B cell (primary cell): ENCODE measurements at regions not wholly inside any gene's neighbourhood (a gene's known extent, or its start where the extent isn't known, plus 50 kb on each side); places are given as distances from the start of the nearest gene placed in this dataset.
A peak's percentile ranks its signal among the peaks of the same experiment; 100 is the strongest.

Experiments used
- ATAC-seq: fragments of 200-7000 bp; cut with Tn5 transposase; one replicate; pipeline ENCODE4 v1.10.0; 2021; ENCODE audit warnings: low read depth, mild to moderate bottlenecking, moderate number of reproducible peaks, moderate library complexity
- CTCF ChIA-PET: fragments of 350-600 bp; sonication (Branson Sonifier 250); formaldehyde crosslinking; loops from one replicate; lab custom pipeline; 2021; ENCODE audit warnings: antibody characterized with exemption, inconsistent platforms; lab: Charles Lee
- POLR2A ChIA-PET: fragments of 350-600 bp; sonication (Branson Sonifier 250); formaldehyde crosslinking; loops from one replicate; lab custom pipeline; 2021; ENCODE audit warnings: antibody characterized with exemption; lab: Charles Lee
- DNase-seq: peaks from one replicate; pipeline ENCODE4 v3.0.0; 2013
- H2AFZ ChIP-seq: 2 replicates; pipeline ENCODE4 v1.6.1; 2012; ENCODE audit warnings: mild to moderate bottlenecking, low read depth, low read length; ENCODE audit not compliant: insufficient read depth, poor library complexity, severe bottlenecking
- H3K27ac ChIP-seq, 2 donors: 1 replicate in 1 of 2; 2 replicates in 1 of 2; pipeline ENCODE4 v1.5.1; 2012 to 2013; ENCODE audit warnings: low read length in 2 of 2, mild to moderate bottlenecking in 2 of 2, moderate library complexity in 1 of 2
- H3K27me3 ChIP-seq, 4 experiments: fragments of 200-600 bp in 1 of 4; sonication (generic) in 1 of 4; replicated peaks in 1 of 4; 1 replicate in 2 of 4; 2 replicates in 2 of 4; pipeline versions ENCODE4 v1.6.1 to v1.7.0; 2013 to 2016; ENCODE audit warnings: low read length in 3 of 4, mild to moderate bottlenecking in 2 of 4, mixed read lengths in 1 of 4, moderate library complexity in 1 of 4; ENCODE audit not compliant: insufficient read depth in 4 of 4, control insufficient read depth in 3 of 4; ENCODE audit errors: control extremely low read depth in 1 of 4
- H3K36me3 ChIP-seq, 2 experiments: replicated peaks in 1 of 2; 1 replicate in 1 of 2; 2 replicates in 1 of 2; pipeline versions ENCODE4 v1.6.1 to v1.7.1; 2013; ENCODE audit warnings: low read length in 1 of 2; ENCODE audit not compliant: insufficient read depth in 2 of 2, control insufficient read depth in 1 of 2; ENCODE audit errors: control extremely low read depth in 1 of 2, extremely low read depth in 1 of 2
- H3K4me1 ChIP-seq, 2 donors: fragments of 200-600 bp in 1 of 2; sonication (generic) in 1 of 2; 1 replicate in 1 of 2; 2 replicates in 1 of 2; pipeline versions ENCODE4 v1.5.1 to v1.6.1; 2013 to 2017; ENCODE audit warnings: low read length in 2 of 2; ENCODE audit not compliant: control insufficient read depth in 2 of 2, insufficient read depth in 2 of 2
- H3K4me2 ChIP-seq: replicated peaks from 2 replicates; pipeline ENCODE3; 2012; ENCODE audit warnings: mild to moderate bottlenecking, low read depth, low read length; ENCODE audit not compliant: poor library complexity, severe bottlenecking
- H3K4me3 ChIP-seq, 5 experiments: fragments of 200-600 bp in 1 of 5; sonication (generic) in 1 of 5; 1 replicate in 3 of 5; 2 replicates in 2 of 5; pipeline versions ENCODE4 v1.5.1 to v1.7.0; 2011 to 2016; ENCODE audit warnings: low read length in 4 of 5, mild to moderate bottlenecking in 4 of 5, low read depth in 2 of 5, control low read depth in 1 of 5, moderate library complexity in 1 of 5; ENCODE audit not compliant: insufficient read depth in 1 of 5; ENCODE audit errors: control extremely low read depth in 1 of 5, extremely low read depth in 1 of 5
- H3K79me2 ChIP-seq: fragments of 200-600 bp; sonication (generic); one replicate; pipeline ENCODE4 v1.6.0; 2016; ENCODE audit warnings: low read length; ENCODE audit not compliant: control insufficient read depth, insufficient read depth
- H3K9ac ChIP-seq: fragments of 200-600 bp; sonication (generic); 2 replicates; pipeline ENCODE4 v1.6.1; 2017; ENCODE audit warnings: mild to moderate bottlenecking, low read length, moderate library complexity
- H3K9me3 ChIP-seq, 3 donors: one replicate each; pipeline versions ENCODE4 v1.6.1 to v1.7.1; 2013; ENCODE audit warnings: low read length in 2 of 3; ENCODE audit not compliant: control insufficient read depth in 2 of 3, insufficient read depth in 1 of 3; ENCODE audit errors: control extremely low read depth in 1 of 3
- H4K20me1 ChIP-seq: 2 replicates; pipeline ENCODE4 v1.6.0; 2012; ENCODE audit warnings: mild to moderate bottlenecking, low read length; ENCODE audit not compliant: insufficient read depth, control insufficient read depth, poor library complexity, severe bottlenecking
- H3K27ac Mint-ChIP-seq: one replicate; pipeline ENCODE4 v1.8.0; 2021; ENCODE audit warnings: mixed read lengths
- H3K27me3 Mint-ChIP-seq: one replicate; pipeline ENCODE4 v1.8.0; 2021; ENCODE audit warnings: mixed read lengths
- H3K4me1 Mint-ChIP-seq: one replicate; pipeline ENCODE4 v1.8.0; 2021; ENCODE audit warnings: mixed read lengths
- H3K4me3 Mint-ChIP-seq: one replicate; pipeline ENCODE4 v1.8.0; 2021; ENCODE audit warnings: mixed read lengths
- H3K9me3 Mint-ChIP-seq: one replicate; pipeline ENCODE4 v1.8.0; 2022; ENCODE audit warnings: mixed read lengths; ENCODE audit not compliant: insufficient read depth
- EZH2 ChIP-seq: IDR thresholded peaks from 2 replicates; pipeline ENCODE4 v1.6.1; 2012; ENCODE audit warnings: borderline replicate concordance, low read depth, mild to moderate bottlenecking, moderate library complexity, low read length; ENCODE audit not compliant: insufficient read depth, poor library complexity, severe bottlenecking
- WGBS: methylation state at CpG from one replicate; pipeline ENCODE4 v1.1.5; 2013; ENCODE audit warnings: missing lambda C conversion rate; ENCODE audit not compliant: insufficient coverage; 5-methylcytosine and 5-hydroxymethylcytosine counted together
- intact Hi-C: fragments of 100-400 bp; cut with micrococcal nuclease; formaldehyde crosslinking; loops from one replicate; pipeline ENCODE4 v1.10.0; 2022
- TF ChIP-seq, protein P1 (sequence below): fragments of 200-600 bp; IDR thresholded peaks from one replicate; pipeline ENCODE4 v1.8.0; 2022; ENCODE audit warnings: antibody characterized with exemption, mild to moderate bottlenecking

DNA sequence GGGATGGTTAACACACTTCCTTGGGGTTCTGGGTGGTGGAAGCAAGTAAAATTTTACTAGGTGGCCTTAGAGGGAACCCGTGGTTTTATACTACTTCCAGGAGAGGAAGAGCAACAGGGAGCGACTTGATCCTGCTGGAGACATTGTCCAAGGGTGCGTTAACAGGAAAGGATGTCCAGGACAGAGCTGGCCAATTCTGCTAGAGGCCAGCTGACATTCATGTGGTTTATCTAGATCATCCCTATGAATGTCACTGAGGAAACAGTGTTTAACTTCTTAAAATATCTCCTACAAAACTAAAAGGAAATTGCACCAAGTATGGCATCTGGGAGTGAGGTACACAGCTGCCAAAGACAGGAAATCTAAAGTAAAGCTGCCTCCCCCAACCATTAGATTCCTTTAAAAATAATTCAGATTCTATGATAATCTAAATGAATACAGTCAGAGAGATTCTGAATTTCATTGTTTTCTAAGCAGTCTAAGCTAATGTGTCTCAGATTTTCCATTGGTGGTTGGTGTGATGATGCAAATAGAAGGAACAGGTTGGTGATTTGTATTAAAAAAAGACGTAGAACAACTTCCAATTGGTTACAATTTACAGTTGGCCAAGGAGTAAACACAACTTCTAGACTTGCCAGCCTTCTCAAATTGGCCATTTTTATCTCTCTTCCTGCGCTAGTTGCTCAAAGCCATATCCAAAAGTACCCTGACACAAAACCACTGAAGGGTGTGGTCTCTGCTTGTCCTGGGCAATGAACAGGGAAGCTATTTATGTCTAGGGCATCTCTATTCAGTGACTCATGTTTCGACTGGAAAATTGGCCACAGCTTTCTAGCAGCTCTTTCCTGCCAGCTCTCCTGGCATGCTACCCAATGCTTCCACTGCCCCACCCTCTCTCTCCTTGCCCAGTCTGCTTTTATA lies 574.7 kb upstream of the MEF2C start:
- H3K27me3 Mint-ChIP-seq: no peaks in the 10 kb centered on the region
- H3K4me1 Mint-ChIP-seq: peaks cover 50% of the 10 kb centered on the region
- ATAC-seq (peak; percentile 42), DNase-seq (no peak)
- H3K9me3 ChIP-seq: peaks cover 0 to 3% (median 0%) of the 10 kb centered on the region in 3 donors
- CTCF ChIA-PET: interaction anchor here (1.3 kb wide), 1 partner anchor 9 kb away, joined by 3 read pairs; no protein-coding TSS in a partner anchor
- no peaks in the 10 kb centered on the region for H4K20me1 ChIP-seq
- peak overlapping the region; percentile 8 for H3K9ac ChIP-seq
- peak overlapping the region; percentile 90 for H3K27ac Mint-ChIP-seq
- peak overlapping the region; percentile 51 for H3K4me2 ChIP-seq
- H3K4me3 Mint-ChIP-seq: peak overlapping the region; percentile 60
- peak overlapping the region in 1 of 5 experiments; percentile 26 for H3K4me3 ChIP-seq
- TF ChIP-seq, protein P1, sequence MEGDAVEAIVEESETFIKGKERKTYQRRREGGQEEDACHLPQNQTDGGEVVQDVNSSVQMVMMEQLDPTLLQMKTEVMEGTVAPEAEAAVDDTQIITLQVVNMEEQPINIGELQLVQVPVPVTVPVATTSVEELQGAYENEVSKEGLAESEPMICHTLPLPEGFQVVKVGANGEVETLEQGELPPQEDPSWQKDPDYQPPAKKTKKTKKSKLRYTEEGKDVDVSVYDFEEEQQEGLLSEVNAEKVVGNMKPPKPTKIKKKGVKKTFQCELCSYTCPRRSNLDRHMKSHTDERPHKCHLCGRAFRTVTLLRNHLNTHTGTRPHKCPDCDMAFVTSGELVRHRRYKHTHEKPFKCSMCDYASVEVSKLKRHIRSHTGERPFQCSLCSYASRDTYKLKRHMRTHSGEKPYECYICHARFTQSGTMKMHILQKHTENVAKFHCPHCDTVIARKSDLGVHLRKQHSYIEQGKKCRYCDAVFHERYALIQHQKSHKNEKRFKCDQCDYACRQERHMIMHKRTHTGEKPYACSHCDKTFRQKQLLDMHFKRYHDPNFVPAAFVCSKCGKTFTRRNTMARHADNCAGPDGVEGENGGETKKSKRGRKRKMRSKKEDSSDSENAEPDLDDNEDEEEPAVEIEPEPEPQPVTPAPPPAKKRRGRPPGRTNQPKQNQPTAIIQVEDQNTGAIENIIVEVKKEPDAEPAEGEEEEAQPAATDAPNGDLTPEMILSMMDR: no peak
- TF ChIP-seq EZH2: no peak
- intact Hi-C loops: loop anchor here (2.0 kb wide), 1 partner anchor 13 kb away; no protein-coding TSS in a partner anchor
- 50% methylated on average over 4 of the region's 6 CpGs for WGBS
- no peaks in the 10 kb centered on the region for H3K9me3 Mint-ChIP-seq
- POLR2A ChIA-PET: no interaction called here
- no peaks in the 10 kb centered on the region for H3K36me3 ChIP-seq
- peak overlapping the region; percentile 61 for H2AFZ ChIP-seq
- peaks cover 5% of the 10 kb centered on the region for H3K79me2 ChIP-seq
- no peaks in the 10 kb centered on the region for H3K27me3 ChIP-seq
- peaks cover 31 to 45% of the 10 kb centered on the region in 2 donors for H3K4me1 ChIP-seq
- peak overlapping the region; percentile 47 to 82 for H3K27ac ChIP-seq

DNA sequence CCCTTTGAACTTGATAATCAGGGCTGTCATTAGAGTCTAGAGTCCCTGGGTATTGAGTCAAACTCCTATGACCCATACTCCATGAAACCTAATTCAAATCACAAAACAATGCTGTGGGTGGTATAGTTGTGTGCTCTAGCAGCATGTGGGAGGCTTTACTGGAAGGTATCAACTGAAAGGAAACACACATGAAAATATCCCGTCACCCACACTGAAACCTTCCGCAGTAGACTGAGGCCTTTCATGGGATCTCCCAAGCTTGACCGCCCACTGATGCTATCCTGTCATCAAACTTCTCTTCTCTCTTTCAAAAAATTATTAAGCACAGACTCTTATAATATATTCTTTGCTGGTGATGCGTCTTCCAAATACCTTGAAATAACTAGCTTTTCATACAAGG lies 569.1 kb upstream of the MEF2C start:
- ATAC-seq (peak; percentile 47), DNase-seq (no peak)
- peaks cover 68% of the 10 kb centered on the region for H3K4me1 Mint-ChIP-seq
- H3K9ac ChIP-seq: peak overlapping the region; percentile 22
- peaks cover 42 to 76% of the 10 kb centered on the region in 2 donors for H3K4me1 ChIP-seq
- peak overlapping the region; percentile 83 for H3K27ac Mint-ChIP-seq
- no peaks in the 10 kb centered on the region for H4K20me1 ChIP-seq
- intact Hi-C loops: no loop called here
- H3K4me3 Mint-ChIP-seq: peak overlapping the region; percentile 50
- H3K27me3 ChIP-seq: no peaks in the 10 kb centered on the region
- no peaks in the 10 kb centered on the region for H3K9me3 Mint-ChIP-seq
- POLR2A ChIA-PET: no interaction called here
- no peak for TF ChIP-seq EZH2
- TF ChIP-seq, protein P1: no peak
- H3K27ac ChIP-seq: peak overlapping the region; percentile 2 to 76
- no peaks in the 10 kb centered on the region for H3K36me3 ChIP-seq
- H3K4me3 ChIP-seq: peak overlapping the region in 1 of 5 experiments; percentile 31
- peaks cover 0 to 3% (median 2%) of the 10 kb centered on the region in 3 donors for H3K9me3 ChIP-seq
- CTCF ChIA-PET: interaction anchor here (0.8 kb wide), 1 partner anchor 59 kb away, joined by 3 read pairs; no protein-coding TSS in a partner anchor
- peaks cover 12% of the 10 kb centered on the region for H3K79me2 ChIP-seq
- no peaks in the 10 kb centered on the region for H3K27me3 Mint-ChIP-seq
- WGBS: no CpG with 5 or more reads among the region's 4 CpGs
- peak overlapping the region; percentile 51 for H3K4me2 ChIP-seq
- peak overlapping the region; percentile 40 for H2AFZ ChIP-seq
